Endodermal cell (in vitro differentiated cells): ENCODE measurements at regions not wholly inside any gene's neighbourhood (a gene's known extent, or its start where the extent isn't known, plus 50 kb on each side); places are given as distances from the start of the nearest gene placed in this dataset.
A peak's percentile ranks its signal among the peaks of the same experiment; 100 is the strongest.

Source experiments
- DNase-seq: peaks from one replicate; pipeline ENCODE4 v3.0.0-alpha.2; 2017
- H3K27ac ChIP-seq: 2 replicates; pipeline ENCODE4 v1.5.1; 2013; ENCODE audit warnings: mild to moderate bottlenecking, low read depth, low read length, moderate library complexity
- H3K27me3 ChIP-seq: 2 replicates; pipeline ENCODE4 v1.6.1; 2013; ENCODE audit warnings: mild to moderate bottlenecking, low read length, moderate library complexity; ENCODE audit not compliant: insufficient read depth, control insufficient read depth, poor library complexity, severe bottlenecking
- H3K36me3 ChIP-seq: 2 replicates; pipeline ENCODE4 v1.7.0; 2013; ENCODE audit warnings: mild to moderate bottlenecking, low read length, moderate library complexity; ENCODE audit not compliant: control insufficient read depth, insufficient read depth
- H3K4me1 ChIP-seq: one replicate; pipeline ENCODE4 v1.7.0; 2013; ENCODE audit warnings: low read length; ENCODE audit not compliant: control insufficient read depth, insufficient read depth
- H3K4me3 ChIP-seq: 2 replicates; pipeline ENCODE4 v1.5.1; 2013; ENCODE audit warnings: mild to moderate bottlenecking, low read length, moderate library complexity
- H3K9ac ChIP-seq: 2 replicates; pipeline ENCODE4 v1.6.1; 2013; ENCODE audit warnings: mild to moderate bottlenecking, low read length, moderate library complexity; ENCODE audit not compliant: poor library complexity, severe bottlenecking; ENCODE audit errors: extremely low read depth
- H3K9me3 ChIP-seq: 2 replicates; pipeline ENCODE4 v1.6.1; 2013; ENCODE audit warnings: mild to moderate bottlenecking, low read length, moderate library complexity; ENCODE audit not compliant: control insufficient read depth
- H3K27ac Mint-ChIP-seq: 2 replicates; pipeline ENCODE4 v1.8.0; 2020; ENCODE audit warnings: mixed read lengths
- H3K27me3 Mint-ChIP-seq: 2 replicates; pipeline ENCODE4 v1.8.0; 2021; ENCODE audit warnings: mild to moderate bottlenecking, mixed read lengths; ENCODE audit not compliant: insufficient read depth
- H3K36me3 Mint-ChIP-seq: 2 replicates; pipeline ENCODE4 v1.8.0; 2020; ENCODE audit warnings: low read depth, mixed read lengths
- H3K4me1 Mint-ChIP-seq: 2 replicates; pipeline ENCODE4 v1.8.0; 2020; ENCODE audit warnings: mixed read lengths
- H3K4me3 Mint-ChIP-seq: 2 replicates; pipeline ENCODE4 v1.8.0; 2020; ENCODE audit warnings: mild to moderate bottlenecking, moderate library complexity, mixed read lengths
- H3K9me3 Mint-ChIP-seq: 2 replicates; pipeline ENCODE4 v1.8.0; 2020; ENCODE audit warnings: mild to moderate bottlenecking, mixed read lengths
- CTCF ChIP-seq: fragments of 200-600 bp; sonication (generic); conservative IDR thresholded peaks from 2 replicates; pipeline ENCODE4 v1.5.0; 2021; ENCODE audit warnings: antibody characterized with exemption, mild to moderate bottlenecking
- WGBS, 2 experiments: methylation state at CpG; one replicate each; pipeline versions ENCODE4 v1.1.5 to v1.1.7; 2013; ENCODE audit warnings: missing lambda C conversion rate in 2 of 2, mixed read lengths in 1 of 2; ENCODE audit not compliant: insufficient coverage in 1 of 2, insufficient read length in 1 of 2; 5-methylcytosine and 5-hydroxymethylcytosine counted together

- Histone ChIP-seq H3K9me3 (no peaks in the 10 kb centered on the region), H3K27ac (no peak overlapping the region), H3K27me3 (peaks cover 38% of the 10 kb centered on the region), H3K9ac (no peak overlapping the region), H3K36me3 (no peaks in the 10 kb centered on the region), H3K4me1 (peaks cover 14% of the 10 kb centered on the region), H3K4me3 (no peak overlapping the region)
- WGBS, 2 experiments: 95 to 100% methylated on average over 3 to 5 of the region's 5 CpGs
- no peak overlapping the region for H3K4me3 Mint-ChIP-seq
- peaks cover 14% of the 10 kb centered on the region for H3K27me3 Mint-ChIP-seq
- DNase-seq: peak; percentile 43
- no peaks in the 10 kb centered on the region for H3K9me3 Mint-ChIP-seq
- TF ChIP-seq CTCF: no peak
- peaks cover 16% of the 10 kb centered on the region for H3K4me1 Mint-ChIP-seq
- no peaks in the 10 kb centered on the region for H3K36me3 Mint-ChIP-seq
- H3K27ac Mint-ChIP-seq: no peak overlapping the region
Measured at GRCh38 chr5:15300141-15300540, 199.8 kb upstream of the FBXL7 start.

GRCh38 chr5:15290953-15291352 lies 209.0 kb upstream of the FBXL7 start:
- peaks cover 3% of the 10 kb centered on the region for H3K36me3 Mint-ChIP-seq
- peaks cover 5% of the 10 kb centered on the region for H3K27me3 Mint-ChIP-seq
- peaks cover 7% of the 10 kb centered on the region for H3K9me3 ChIP-seq
- H3K9me3 Mint-ChIP-seq: peaks cover 30% of the 10 kb centered on the region
- peaks cover 6% of the 10 kb centered on the region for H3K4me1 ChIP-seq
- H3K27ac Mint-ChIP-seq: no peak overlapping the region
- H3K36me3 ChIP-seq: no peaks in the 10 kb centered on the region
- H3K4me3 ChIP-seq: no peak overlapping the region
- no peak overlapping the region for H3K9ac ChIP-seq
- no peak overlapping the region for H3K27ac ChIP-seq
- TF ChIP-seq CTCF: peak; percentile 63
- H3K4me1 Mint-ChIP-seq: peaks cover 16% of the 10 kb centered on the region
- 93 to 94% methylated on average over 3 to 6 of the region's 6 CpGs for WGBS, 2 experiments
- DNase-seq: no peak
- peaks cover 8% of the 10 kb centered on the region for H3K27me3 ChIP-seq
- no peak overlapping the region for H3K4me3 Mint-ChIP-seq

- Histone ChIP-seq H3K4me1 (peaks cover 6% of the 10 kb centered on the region), H3K4me3 (no peak overlapping the region), H3K27me3 (peaks cover 15% of the 10 kb centered on the region), H3K9ac (no peak overlapping the region), H3K36me3 (no peaks in the 10 kb centered on the region), H3K9me3 (peaks cover 7% of the 10 kb centered on the region), H3K27ac (no peak overlapping the region)
- Mint-ChIP-seq H3K9me3 (peaks cover 9% of the 10 kb centered on the region), H3K4me3 (no peak overlapping the region), H3K27ac (no peak overlapping the region), H3K27me3 (peaks cover 9% of the 10 kb centered on the region), H3K36me3 (no peaks in the 10 kb centered on the region), H3K4me1 (peaks cover 17% of the 10 kb centered on the region)
- peak; percentile 74 for TF ChIP-seq CTCF
- WGBS, 2 experiments: 60 to 75% methylated on average over 1 of the region's 1 CpG
- peak; percentile 59 for DNase-seq
Measured at GRCh38 chr5:15286650-15287049, 213.3 kb upstream of the FBXL7 start.
